HepG2 (cell line): ENCODE measurements at regions not wholly inside any gene's neighbourhood (a gene's known extent, or its start where the extent isn't known, plus 50 kb on each side); places are given as distances from the start of the nearest gene placed in this dataset.

Experiments
- ATAC-seq: fragments of 200-7000 bp; cut with Tn5 transposase; 3 replicates; pipeline ENCODE4 v1.9.1; 2020; ENCODE audit warnings: mild to moderate bottlenecking, moderate library complexity
- BruUV-seq: library from RNA; stranded (reverse); fragments of 400-500 nt; replicated peaks from 2 replicates; lab custom pipeline; 2021; lab: Mats Ljungman, UMichigan
- CTCF ChIA-PET: fragments of 300-600 bp; formaldehyde crosslinking; extraction: SDS; loops from one replicate; lab custom pipeline; 2021; ENCODE audit warnings: low total read pairs, inconsistent platforms, low intra/inter-chr PET ratio; lab: Yijun Ruan, JAX
- POLR2A ChIA-PET: fragments of 350-600 bp; sonication (Branson Sonifier 250); formaldehyde crosslinking; loops from one replicate; lab custom pipeline; 2020; ENCODE audit warnings: antibody characterized with exemption, inconsistent platforms; lab: Yijun Ruan, JAX
- DNase-seq: peaks from one replicate; pipeline ENCODE4 v3.0.0-alpha.2; 2015; ENCODE audit warnings: low spot score
- FAIRE-seq: peaks from 3 replicates; lab custom pipeline; 2011; peaks lifted over from hg19 to GRCh38; lab: Jason Lieb, UNC
- H2AFZ ChIP-seq: one replicate; pipeline ENCODE4 v1.6.1; 2011; ENCODE audit warnings: low read length, inconsistent platforms
- H3K27ac ChIP-seq: fragments of 300-600 bp; 3 replicates; pipeline ENCODE4 v1.8.0; 2011; ENCODE audit warnings: mixed run types, mild to moderate bottlenecking, mixed read lengths, low read length, inconsistent platforms; ENCODE audit not compliant: insufficient read depth; ENCODE audit errors: extremely low read length
- H3K27me3 ChIP-seq, 2 experiments: fragments of 200-600 bp in 1 of 2; 2 replicates in 1 of 2; 3 replicates in 1 of 2; pipeline versions ENCODE4 v1.6.0 to v1.8.0; 2011; ENCODE audit warnings: low read length in 2 of 2, mild to moderate bottlenecking in 2 of 2, moderate library complexity in 2 of 2, inconsistent platforms in 1 of 2; ENCODE audit not compliant: insufficient read depth in 2 of 2, control insufficient read depth in 1 of 2
- H3K36me3 ChIP-seq, 2 experiments: fragments of 200-600 bp in 1 of 2; replicated peaks in 1 of 2; 2 replicates in 1 of 2; 3 replicates in 1 of 2; pipeline versions ENCODE4 v1.5.1 to v1.8.0; 2011; ENCODE audit warnings: low read length in 2 of 2, inconsistent platforms in 1 of 2; ENCODE audit not compliant: insufficient read depth in 2 of 2, control insufficient read depth in 1 of 2
- H3K4me1 ChIP-seq: 2 replicates; pipeline ENCODE4 v1.5.1; 2012; ENCODE audit warnings: low read length, inconsistent platforms; ENCODE audit not compliant: insufficient read depth
- H3K4me2 ChIP-seq: 2 replicates; pipeline ENCODE4 v1.6.0; 2011; ENCODE audit warnings: low read depth, low read length, inconsistent platforms
- H3K4me3 ChIP-seq, 3 experiments: fragments of 200-600 bp in 1 of 3; sonication (generic), shearing (Covaris generic) in 1 of 3; replicated peaks in 1 of 3; 2 replicates each; pipeline ENCODE4 v1.5.1; 2011 to 2016; ENCODE audit warnings: low read length in 3 of 3, inconsistent platforms in 2 of 3, low read depth in 2 of 3, mild to moderate bottlenecking in 2 of 3, control low read depth in 1 of 3, mixed read lengths in 1 of 3; ENCODE audit not compliant: insufficient read depth in 1 of 3
- H3K79me2 ChIP-seq: one replicate; pipeline ENCODE4 v1.6.1; 2011; ENCODE audit warnings: low read length, inconsistent platforms; ENCODE audit not compliant: insufficient read depth
- H3K9ac ChIP-seq: 2 replicates; pipeline ENCODE4 v1.6.0; 2011; ENCODE audit warnings: mild to moderate bottlenecking, low read depth, low read length, inconsistent platforms; ENCODE audit not compliant: insufficient read depth
- H3K9me3 ChIP-seq: 2 replicates; pipeline ENCODE4 v1.5.1; 2012; ENCODE audit warnings: mild to moderate bottlenecking, low read length
- H4K20me1 ChIP-seq: 2 replicates; pipeline ENCODE4 v1.6.0; 2011; ENCODE audit warnings: inconsistent platforms, mild to moderate bottlenecking, low read length, moderate library complexity; ENCODE audit not compliant: insufficient read depth
- CBX2 ChIP-seq, 2 experiments: fragments of 200-600 bp in 1 of 2; sonication (generic); formaldehyde crosslinking in 1 of 2; IDR thresholded peaks; 2 replicates each; pipeline versions ENCODE4 v1.7.0 to v1.8.1; 2018 to 2022; ENCODE audit warnings: low read depth in 2 of 2, low read length in 1 of 2, mild to moderate bottlenecking in 1 of 2, missing genetic modification reagents in 1 of 2
- EED ChIP-seq: sonication (generic); formaldehyde crosslinking; IDR thresholded peaks from 2 replicates; pipeline ENCODE4 v1.5.0; 2020; ENCODE audit warnings: mild to moderate bottlenecking, missing genetic modification reagents
- HIC2 ChIP-seq: sonication (generic); formaldehyde crosslinking; IDR thresholded peaks from 2 replicates; pipeline ENCODE4 v1.9.0; 2022; ENCODE audit warnings: low read depth, missing genetic modification reagents
- NBN ChIP-seq: fragments of 450-650 bp; conservative IDR thresholded peaks from 2 replicates; pipeline ENCODE4 v1.6.1; 2017
- NR1H2 ChIP-seq: sonication (generic); formaldehyde crosslinking; IDR thresholded peaks from 2 replicates; pipeline ENCODE4 v1.8.1; 2022; ENCODE audit warnings: low read depth, missing genetic modification reagents, borderline replicate concordance
- RCOR2 ChIP-seq: IDR thresholded peaks from 2 replicates; pipeline ENCODE4 v1.6.1; 2016; ENCODE audit warnings: missing biosample characterization, missing genetic modification reagents
- REPIN1 ChIP-seq: sonication (generic); formaldehyde crosslinking; IDR thresholded peaks from 2 replicates; pipeline ENCODE4 v1.8.0; 2022; ENCODE audit warnings: missing genetic modification reagents, low read depth, mild to moderate bottlenecking, borderline replicate concordance
- SNAPC4 ChIP-seq: sonication (generic); formaldehyde crosslinking; IDR thresholded peaks from 2 replicates; pipeline ENCODE4 v1.4.0; 2020; ENCODE audit warnings: mild to moderate bottlenecking, missing genetic modification reagents
- XBP1 ChIP-seq: sonication (generic); formaldehyde crosslinking; IDR thresholded peaks from 2 replicates; pipeline ENCODE4 v1.5.0; 2020; ENCODE audit warnings: missing genetic modification reagents
- ZNF337 ChIP-seq: sonication (generic); formaldehyde crosslinking; IDR thresholded peaks from 2 replicates; pipeline ENCODE4 v1.5.1; 2020; ENCODE audit warnings: missing genetic modification reagents, low read depth, mild to moderate bottlenecking, borderline replicate concordance
- ZNF430 ChIP-seq: sonication (generic); formaldehyde crosslinking; IDR thresholded peaks from 2 replicates; pipeline ENCODE4 v1.9.0; 2021; ENCODE audit warnings: mild to moderate bottlenecking, missing genetic modification reagents
- ZNF567 ChIP-seq: sonication (generic); formaldehyde crosslinking; IDR thresholded peaks from 2 replicates; pipeline ENCODE4 v1.8.1; 2023; ENCODE audit warnings: mild to moderate bottlenecking, missing genetic modification reagents, borderline replicate concordance
- ZNF652 ChIP-seq: IDR thresholded peaks from 2 replicates; pipeline ENCODE4 v1.6.1; 2016; ENCODE audit warnings: low read depth, borderline replicate concordance
- ZNF766 ChIP-seq: sonication (generic); formaldehyde crosslinking; IDR thresholded peaks from 2 replicates; pipeline ENCODE4 v1.5.0; 2020; ENCODE audit warnings: missing genetic modification reagents, borderline replicate concordance
- WGBS: methylation state at CpG from one replicate; pipeline ENCODE4 v1.1.6; 2017; ENCODE audit warnings: low lambda C conversion rate; 5-methylcytosine and 5-hydroxymethylcytosine counted together
- in situ Hi-C: cut with HindIII; loops from 2 replicates; pipeline ENCODE4 v1.10.0; 2017; ENCODE audit warnings: low pct_unique_long_range_greater_than_20kb; ENCODE audit not compliant: extremely low pct_ligation_motif_present
- intact Hi-C: fragments of 100-400 bp; cut with micrococcal nuclease; formaldehyde crosslinking; loops from one replicate; pipeline ENCODE4 v1.10.0; 2022; ENCODE audit not compliant: unreplicated experiment
- TF ChIP-seq, protein P1 (sequence below): IDR thresholded peaks from 2 replicates; pipeline ENCODE4 v1.6.1; 2016; ENCODE audit warnings: mild to moderate bottlenecking
- TF ChIP-seq, protein P2 (sequence below): IDR thresholded peaks from 2 replicates; pipeline ENCODE4 v1.6.1; 2016; ENCODE audit warnings: control low read depth

GRCh38 chr20:58044931-58045555 lies 183.4 kb downstream of the ANKRD60 start:
- WGBS = 3% methylated on average over 9 of the region's 9 CpGs
- BruUV-seq = no TSS peak
- peaks cover 6 to 44% of the 10 kb centered on the region in 2 experiments for H3K27me3 ChIP-seq
- no peak overlapping the region for H3K27ac ChIP-seq
- H2AFZ ChIP-seq = no peak overlapping the region
- H3K4me2 ChIP-seq = no peak overlapping the region
- no peak overlapping the region for H3K4me3 ChIP-seq
- ATAC-seq (no peak), FAIRE-seq (no peak), DNase-seq (no peak)
- H3K79me2 ChIP-seq = no peaks in the 10 kb centered on the region
- H3K9ac ChIP-seq = no peak overlapping the region
- ChIA-PET CTCF (no interaction called here), POLR2A (no interaction called here)
- intact Hi-C loops (no loop called here), in situ Hi-C loops (no loop called here)
- 0 out of 2 replicates have a peak, but pooled peaks cover 3% of the 10 kb centered on the region for H4K20me1 ChIP-seq
- no peaks in the 10 kb centered on the region for H3K9me3 ChIP-seq
- H3K4me1 ChIP-seq = no peaks in the 10 kb centered on the region
- H3K36me3 ChIP-seq = no peaks in the 10 kb centered on the region
- TF ChIP-seq RCOR2 (CRISPR knock-in tag) = no peak
- TF ChIP-seq ZNF337 (CRISPR knock-in tag) = no peak
- TF ChIP-seq NR1H2 (CRISPR knock-in tag) = no peak
- TF ChIP-seq HIC2 (CRISPR knock-in tag) = no peak
- TF ChIP-seq, protein P1, sequence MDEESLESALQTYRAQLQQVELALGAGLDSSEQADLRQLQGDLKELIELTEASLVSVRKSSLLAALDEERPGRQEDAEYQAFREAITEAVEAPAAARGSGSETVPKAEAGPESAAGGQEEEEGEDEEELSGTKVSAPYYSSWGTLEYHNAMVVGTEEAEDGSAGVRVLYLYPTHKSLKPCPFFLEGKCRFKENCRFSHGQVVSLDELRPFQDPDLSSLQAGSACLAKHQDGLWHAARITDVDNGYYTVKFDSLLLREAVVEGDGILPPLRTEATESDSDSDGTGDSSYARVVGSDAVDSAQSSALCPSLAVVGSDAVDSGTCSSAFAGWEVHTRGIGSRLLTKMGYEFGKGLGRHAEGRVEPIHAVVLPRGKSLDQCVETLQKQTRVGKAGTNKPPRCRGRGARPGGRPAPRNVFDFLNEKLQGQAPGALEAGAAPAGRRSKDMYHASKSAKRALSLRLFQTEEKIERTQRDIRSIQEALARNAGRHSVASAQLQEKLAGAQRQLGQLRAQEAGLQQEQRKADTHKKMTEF (CRISPR knock-in tag) = no peak
- TF ChIP-seq REPIN1 (CRISPR knock-in tag) = no peak
- no peak for TF ChIP-seq EED
- TF ChIP-seq SNAPC4 (CRISPR knock-in tag) = no peak
- no peak for TF ChIP-seq ZNF766
- no peak for TF ChIP-seq NBN
- TF ChIP-seq ZNF567 = no peak
- TF ChIP-seq ZNF652 (CRISPR knock-in tag) = no peak
- no peak for TF ChIP-seq XBP1 (CRISPR knock-in tag)
- TF ChIP-seq CBX2 (IDR thresholded peaks at IDR 0.05; ENCODE audit: low read depth, low read length) = no peak
- TF ChIP-seq CBX2 (CRISPR knock-in tag; IDR thresholded peaks at IDR 0.05; ENCODE audit: low read depth) = no peak
- TF ChIP-seq ZNF430 = no peak
- TF ChIP-seq, protein P2, sequence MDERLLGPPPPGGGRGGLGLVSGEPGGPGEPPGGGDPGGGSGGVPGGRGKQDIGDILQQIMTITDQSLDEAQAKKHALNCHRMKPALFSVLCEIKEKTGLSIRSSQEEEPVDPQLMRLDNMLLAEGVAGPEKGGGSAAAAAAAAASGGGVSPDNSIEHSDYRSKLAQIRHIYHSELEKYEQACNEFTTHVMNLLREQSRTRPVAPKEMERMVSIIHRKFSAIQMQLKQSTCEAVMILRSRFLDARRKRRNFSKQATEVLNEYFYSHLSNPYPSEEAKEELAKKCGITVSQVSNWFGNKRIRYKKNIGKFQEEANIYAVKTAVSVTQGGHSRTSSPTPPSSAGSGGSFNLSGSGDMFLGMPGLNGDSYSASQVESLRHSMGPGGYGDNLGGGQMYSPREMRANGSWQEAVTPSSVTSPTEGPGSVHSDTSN (CRISPR knock-in tag) = no peak
